Tibial nerve (tissue), 4 donors: ENCODE measurements at regions not wholly inside any gene's neighbourhood (a gene's known extent, or its start where the extent isn't known, plus 50 kb on each side); places are given as distances from the start of the nearest gene placed in this dataset.
A peak's percentile ranks its signal among the peaks of the same experiment; 100 is the strongest.
"Not testable (repeated sequence)": the region's sequence is repeated elsewhere in the genome, so short reads cannot be mapped to it uniquely, and the experiment has no call there.

Source experiments
- DNase-seq, 2 donors: peaks; one replicate each; pipeline ENCODE4 v3.0.0-alpha.2; 2019; ENCODE audit warnings: low spot score in 2 of 2
- H3K27ac ChIP-seq, 4 donors: fragments of 200-600 bp; sonication (generic) in 3 of 4; one replicate each; pipeline ENCODE4 v1.5.1; 2017 to 2019; ENCODE audit warnings: mild to moderate bottlenecking in 1 of 4
- H3K27me3 ChIP-seq, 2 donors: fragments of 200-600 bp; sonication (generic) in 1 of 2; one replicate each; pipeline versions ENCODE4 v1.5.1 to v1.6.0; 2017 to 2019
- H3K36me3 ChIP-seq, 3 donors: fragments of 200-600 bp; sonication (generic); one replicate each; pipeline ENCODE4 v1.5.1; 2018 to 2019
- H3K4me1 ChIP-seq, 4 donors: fragments of 200-600 bp; sonication (generic) in 3 of 4; one replicate each; pipeline ENCODE4 v1.5.1; 2017 to 2019
- H3K4me3 ChIP-seq, 4 donors: fragments of 200-600 bp; sonication (generic) in 3 of 4; one replicate each; pipeline ENCODE4 v1.5.1; 2017 to 2019; ENCODE audit warnings: mild to moderate bottlenecking in 1 of 4, moderate library complexity in 1 of 4
- H3K9me3 ChIP-seq, 4 donors: fragments of 200-600 bp; sonication (generic) in 3 of 4; one replicate each; pipeline ENCODE4 v1.5.1; 2017 to 2019
- EP300 ChIP-seq, 2 donors: sonication (generic); formaldehyde crosslinking; IDR thresholded peaks; one replicate each; pipeline ENCODE4 v1.6.1; 2017; ENCODE audit warnings: antibody characterized with exemption in 2 of 2, mild to moderate bottlenecking in 1 of 2
- POLR2A ChIP-seq, 2 donors: fragments of 450-650 bp; IDR thresholded peaks; one replicate each; pipeline ENCODE4 v1.6.1; 2017; ENCODE audit warnings: antibody characterized with exemption in 2 of 2, mild to moderate bottlenecking in 2 of 2, moderate library complexity in 2 of 2
- WGBS, 2 donors: methylation state at CpG; one replicate each; pipeline ENCODE4 v1.1.5; 2018; 5-methylcytosine and 5-hydroxymethylcytosine counted together
- TF ChIP-seq, protein P1 (sequence below), 5 experiments: fragments of 200-600 bp in 3 of 5; fragments of 450-650 bp in 2 of 5; sonication (generic) in 3 of 5; IDR thresholded peaks; one replicate each; pipeline ENCODE4 v1.5.1; 2016 to 2019; ENCODE audit warnings: antibody characterized with exemption in 5 of 5, mild to moderate bottlenecking in 3 of 5, moderate library complexity in 2 of 5

DNA sequence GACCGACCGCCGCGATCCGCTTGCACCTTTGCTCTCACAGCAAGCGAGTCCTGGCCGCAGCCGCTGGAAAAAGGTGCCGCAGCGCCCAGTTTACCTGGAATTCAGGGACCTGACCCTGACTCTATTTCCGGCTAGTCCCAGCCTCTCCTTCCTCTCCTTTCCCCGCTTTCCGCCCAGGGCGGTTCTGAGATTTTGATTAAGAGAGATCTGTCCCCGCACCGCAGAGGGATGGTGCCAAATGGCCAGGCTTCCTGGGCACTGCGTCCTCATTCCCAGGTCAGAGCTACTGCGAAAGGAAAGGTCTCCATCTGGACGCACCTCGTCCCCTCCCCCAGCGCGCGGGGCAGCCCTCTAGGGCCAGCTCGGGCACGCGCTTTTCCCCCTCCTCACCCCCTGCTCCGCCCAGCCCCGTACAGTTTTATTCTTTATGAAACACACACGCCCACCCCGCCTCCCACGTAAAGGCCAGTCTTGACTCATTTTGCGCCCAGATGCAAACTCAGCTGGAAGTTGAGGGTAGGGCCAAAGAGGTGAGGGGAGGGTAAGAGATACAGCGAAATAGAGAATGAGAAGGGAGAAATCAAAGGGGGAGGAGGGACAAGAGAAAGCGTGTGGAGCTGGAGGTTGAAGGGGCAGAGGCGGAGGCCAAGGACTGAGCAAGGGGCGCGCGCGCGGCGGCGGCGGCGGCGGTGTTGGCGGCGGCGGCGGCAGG is 411.8 kb upstream of the ESRRG start:
- H3K36me3 ChIP-seq = no peaks in the 10 kb centered on the region
- WGBS, 2 donors = 1% methylated on average over 49 of the region's 49 CpGs
- TF ChIP-seq, protein P1, sequence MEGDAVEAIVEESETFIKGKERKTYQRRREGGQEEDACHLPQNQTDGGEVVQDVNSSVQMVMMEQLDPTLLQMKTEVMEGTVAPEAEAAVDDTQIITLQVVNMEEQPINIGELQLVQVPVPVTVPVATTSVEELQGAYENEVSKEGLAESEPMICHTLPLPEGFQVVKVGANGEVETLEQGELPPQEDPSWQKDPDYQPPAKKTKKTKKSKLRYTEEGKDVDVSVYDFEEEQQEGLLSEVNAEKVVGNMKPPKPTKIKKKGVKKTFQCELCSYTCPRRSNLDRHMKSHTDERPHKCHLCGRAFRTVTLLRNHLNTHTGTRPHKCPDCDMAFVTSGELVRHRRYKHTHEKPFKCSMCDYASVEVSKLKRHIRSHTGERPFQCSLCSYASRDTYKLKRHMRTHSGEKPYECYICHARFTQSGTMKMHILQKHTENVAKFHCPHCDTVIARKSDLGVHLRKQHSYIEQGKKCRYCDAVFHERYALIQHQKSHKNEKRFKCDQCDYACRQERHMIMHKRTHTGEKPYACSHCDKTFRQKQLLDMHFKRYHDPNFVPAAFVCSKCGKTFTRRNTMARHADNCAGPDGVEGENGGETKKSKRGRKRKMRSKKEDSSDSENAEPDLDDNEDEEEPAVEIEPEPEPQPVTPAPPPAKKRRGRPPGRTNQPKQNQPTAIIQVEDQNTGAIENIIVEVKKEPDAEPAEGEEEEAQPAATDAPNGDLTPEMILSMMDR (IDR thresholded peaks at IDR 0.05) = no peak
- TF ChIP-seq EP300 (IDR thresholded peaks at IDR 0.05) (no peak), POLR2A (IDR thresholded peaks at IDR 0.05) (no peak)
- H3K9me3 ChIP-seq = no peaks in the 10 kb centered on the region
- H3K4me1 ChIP-seq = peaks cover 0 to 57% (median 4%) of the 10 kb centered on the region in 4 donors
- peaks cover 0 to 64% of the 10 kb centered on the region in 2 donors for H3K27me3 ChIP-seq
- no peak for DNase-seq
- H3K4me3 ChIP-seq = peak overlapping the region; percentile 20 to 57 (median 40)
- no peak overlapping the region for H3K27ac ChIP-seq

DNA sequence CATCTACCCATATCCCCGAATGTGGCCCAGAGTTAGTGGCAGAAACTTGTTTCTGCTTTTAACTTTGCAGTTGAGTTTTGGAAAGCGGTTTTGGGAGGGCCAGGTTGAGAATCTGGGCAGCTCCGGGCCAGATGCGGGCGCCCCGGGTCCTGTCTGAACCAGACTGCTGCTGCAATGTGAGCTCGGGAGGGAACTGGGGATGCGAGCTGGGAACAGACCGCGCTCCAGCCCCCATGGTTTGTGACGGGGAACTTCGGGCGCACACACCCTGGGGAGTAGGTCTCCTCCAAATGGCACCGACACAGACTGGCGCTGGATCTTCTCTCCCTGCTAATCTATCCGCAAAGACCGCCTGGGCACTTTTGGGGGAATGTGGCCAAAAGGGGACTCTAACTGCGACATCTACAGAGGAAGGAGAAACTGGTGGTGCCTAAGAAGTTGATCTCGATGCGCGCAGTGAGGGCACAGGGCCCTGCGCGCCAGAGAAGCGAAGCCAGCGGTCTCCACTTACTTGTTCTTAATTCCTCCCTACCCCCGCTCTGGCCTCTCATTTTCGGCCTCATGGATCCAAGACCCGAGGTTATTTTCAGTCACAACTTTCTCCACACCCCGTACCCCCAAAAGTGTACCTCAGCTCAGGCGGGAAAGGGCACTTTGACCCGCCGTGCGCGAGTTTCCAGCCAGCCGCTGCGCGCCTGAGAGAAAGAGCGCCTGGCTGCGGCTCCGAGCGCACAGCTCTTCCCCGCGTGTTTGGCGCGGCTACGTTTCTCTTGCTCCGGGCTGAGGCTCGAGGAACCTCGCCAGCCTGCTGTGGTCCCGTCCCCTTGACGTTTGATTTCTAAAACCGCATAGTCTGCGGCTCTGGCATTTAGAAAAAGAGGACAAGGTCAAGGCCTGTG is 411.0 kb upstream of the ESRRG start:
- WGBS, 2 donors = 2 to 8% methylated on average over 40 to 53 of the region's 53 CpGs
- H3K27me3 ChIP-seq = peaks cover 0 to 56% of the 10 kb centered on the region in 2 donors
- no peak overlapping the region for H3K27ac ChIP-seq
- H3K4me3 ChIP-seq = peak overlapping the region; percentile 3 to 57 (median 40)
- no peaks in the 10 kb centered on the region for H3K9me3 ChIP-seq
- TF ChIP-seq EP300 (IDR thresholded peaks at IDR 0.05) (no peak), POLR2A (IDR thresholded peaks at IDR 0.05) (no peak)
- TF ChIP-seq, protein P1 (IDR thresholded peaks at IDR 0.05) = no peak
- DNase-seq = no peak
- H3K36me3 ChIP-seq = no peaks in the 10 kb centered on the region
- peaks cover 0 to 49% (median 4%) of the 10 kb centered on the region in 4 donors for H3K4me1 ChIP-seq

DNA sequence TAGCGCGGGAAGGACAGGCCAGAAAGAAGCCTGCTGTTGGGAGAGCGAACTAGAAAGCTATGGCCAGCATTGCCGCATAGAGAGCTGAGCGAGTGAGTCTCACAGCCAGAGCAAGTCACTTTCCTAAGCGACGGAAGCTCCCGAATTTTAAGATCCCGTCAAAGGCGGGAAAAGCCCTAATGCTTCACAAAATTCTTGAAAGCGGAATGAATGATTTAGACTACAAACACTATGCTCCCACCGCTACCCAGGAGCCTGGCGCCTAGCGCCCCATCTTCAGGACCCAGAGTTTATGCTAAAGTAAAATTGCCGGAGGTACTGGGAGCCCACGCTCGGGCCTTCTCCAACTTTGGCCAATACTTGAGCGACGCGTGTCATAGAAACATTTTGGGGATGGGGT is 409.9 kb upstream of the ESRRG start:
- Histone ChIP-seq H3K36me3 (no peaks in the 10 kb centered on the region), H3K9me3 (no peaks in the 10 kb centered on the region), H3K4me1 (peaks cover 0 to 41% (median 4%) of the 10 kb centered on the region in 4 donors), H3K4me3 (no peak overlapping the region), H3K27me3 (peaks cover 0 to 44% of the 10 kb centered on the region in 2 donors), H3K27ac (no peak overlapping the region)
- TF ChIP-seq EP300 (IDR thresholded peaks at IDR 0.05) (no peak), POLR2A (IDR thresholded peaks at IDR 0.05) (no peak)
- TF ChIP-seq, protein P1 (IDR thresholded peaks at IDR 0.05) = no peak
- WGBS, 2 donors = 74 to 81% methylated on average over 20 of the region's 20 CpGs
- no peak for DNase-seq

DNA sequence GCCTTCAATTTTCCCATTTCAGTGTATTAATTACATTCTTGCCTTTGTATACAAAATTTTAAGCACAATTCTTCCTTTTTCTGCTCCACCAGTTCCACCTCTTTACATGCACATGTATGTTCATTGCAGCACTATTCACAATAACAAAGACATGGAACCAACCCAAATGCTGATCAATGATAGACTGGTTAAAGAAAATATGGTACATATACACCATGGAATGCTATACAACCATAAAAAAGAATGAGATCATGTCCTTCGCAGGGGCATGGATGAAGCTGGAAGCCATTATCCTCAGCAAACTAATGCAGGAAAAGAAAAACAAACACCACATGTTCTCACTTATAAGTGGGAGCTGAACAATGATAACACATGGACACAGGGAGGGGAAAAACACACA is 400.1 kb upstream of the ESRRG start:
- H3K27me3 ChIP-seq, DNase-seq, H3K27ac ChIP-seq, H3K36me3 ChIP-seq, H3K9me3 ChIP-seq, H3K4me1 ChIP-seq, H3K4me3 ChIP-seq: not testable (repeated sequence)
- WGBS, 2 donors = 69 to 82% methylated on average over 1 of the region's 1 CpG

DNA sequence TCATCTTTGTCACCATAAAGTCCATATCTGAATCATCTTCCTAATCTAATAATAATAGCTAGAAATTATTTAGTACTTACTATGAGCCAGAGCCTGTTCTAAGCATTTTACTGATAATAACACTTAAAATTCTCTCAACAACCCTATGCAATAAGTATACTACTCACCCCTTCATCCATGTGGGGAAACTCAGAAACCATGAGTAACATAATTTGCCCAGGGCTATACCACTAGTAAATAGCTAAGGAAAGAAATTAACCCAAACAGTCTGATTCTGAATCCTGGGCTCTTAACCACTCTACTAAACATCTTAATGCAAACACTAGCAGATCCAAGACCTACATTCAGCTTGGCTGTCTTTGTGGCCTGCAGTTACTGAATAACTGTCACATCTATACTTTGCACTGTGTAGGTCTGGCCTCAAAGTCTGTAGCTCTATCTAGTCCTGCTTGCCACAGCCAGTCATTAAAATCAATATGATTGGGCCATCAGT is 394.8 kb upstream of the ESRRG start:
- H3K27me3 ChIP-seq = no peaks in the 10 kb centered on the region
- H3K9me3 ChIP-seq = peaks cover 0 to 6% (median 3%) of the 10 kb centered on the region in 4 donors
- no peaks in the 10 kb centered on the region for H3K36me3 ChIP-seq
- DNase-seq = no peak
- TF ChIP-seq POLR2A (IDR thresholded peaks at IDR 0.05) (no peak), EP300 (IDR thresholded peaks at IDR 0.05) (no peak)
- TF ChIP-seq, protein P1 (IDR thresholded peaks at IDR 0.05) = no peak
- H3K4me1 ChIP-seq = no peaks in the 10 kb centered on the region
- no peak overlapping the region for H3K4me3 ChIP-seq
- H3K27ac ChIP-seq = no peak overlapping the region
